ENCODE measurements at regions not wholly inside any gene's neighbourhood (a gene's known extent, or its start where the extent isn't known, plus 50 kb on each side); places are given as distances from the start of the nearest gene placed in this dataset.
"Not testable (repeated sequence)": the region's sequence is repeated elsewhere in the genome, so short reads cannot be mapped to it uniquely, and the experiment has no call there.

DNA sequence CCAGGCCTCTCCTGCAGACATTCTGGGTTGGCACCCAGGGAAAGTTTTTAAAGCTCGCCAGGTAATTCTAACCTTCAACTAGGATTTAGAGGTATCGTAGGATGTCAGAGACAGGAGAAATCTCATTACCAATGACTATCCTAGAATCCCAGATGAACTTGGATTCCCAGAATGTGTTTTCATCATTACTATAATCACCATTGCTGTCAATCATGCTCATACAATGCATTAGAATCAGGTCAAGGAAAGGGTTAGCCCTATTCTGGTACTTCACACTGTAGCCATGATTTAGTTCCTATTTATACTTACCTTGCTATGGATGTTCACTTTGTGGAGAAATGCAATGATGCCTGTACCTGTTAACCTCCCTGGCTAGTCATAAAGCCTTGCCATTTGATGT is 67.0 kb upstream of the GPR158 start:
- H3K36me3 ChIP-seq, result no peaks in the 10 kb centered on the region
- no peak overlapping the region for H3K4me2 ChIP-seq
- no peaks in the 10 kb centered on the region for H3K79me2 ChIP-seq (ENCODE audit: low read depth)
- peaks cover 5% of the 10 kb centered on the region for H3K27me3 Mint-ChIP-seq (ENCODE audit: insufficient read depth, low read depth)
- DNase-seq (ENCODE audit: low spot score), result no peak
- no peaks in the 10 kb centered on the region for H3K36me3 Mint-ChIP-seq
- H3K4me3 Mint-ChIP-seq, result no peak overlapping the region
- no peaks in the 10 kb centered on the region for H3K9me3 Mint-ChIP-seq
- H3K27me3 ChIP-seq, result no peaks in the 10 kb centered on the region
- H3K4me3 ChIP-seq, result no peak overlapping the region
- no peaks in the 10 kb centered on the region for H3K4me1 ChIP-seq
- H3K9ac ChIP-seq, result no peak overlapping the region
- TF ChIP-seq EZH2phosphoT487 (IDR thresholded peaks at IDR 0.05) (no peak), EZH2 (IDR thresholded peaks at IDR 0.05) (no peak)
- TF ChIP-seq, protein P1, sequence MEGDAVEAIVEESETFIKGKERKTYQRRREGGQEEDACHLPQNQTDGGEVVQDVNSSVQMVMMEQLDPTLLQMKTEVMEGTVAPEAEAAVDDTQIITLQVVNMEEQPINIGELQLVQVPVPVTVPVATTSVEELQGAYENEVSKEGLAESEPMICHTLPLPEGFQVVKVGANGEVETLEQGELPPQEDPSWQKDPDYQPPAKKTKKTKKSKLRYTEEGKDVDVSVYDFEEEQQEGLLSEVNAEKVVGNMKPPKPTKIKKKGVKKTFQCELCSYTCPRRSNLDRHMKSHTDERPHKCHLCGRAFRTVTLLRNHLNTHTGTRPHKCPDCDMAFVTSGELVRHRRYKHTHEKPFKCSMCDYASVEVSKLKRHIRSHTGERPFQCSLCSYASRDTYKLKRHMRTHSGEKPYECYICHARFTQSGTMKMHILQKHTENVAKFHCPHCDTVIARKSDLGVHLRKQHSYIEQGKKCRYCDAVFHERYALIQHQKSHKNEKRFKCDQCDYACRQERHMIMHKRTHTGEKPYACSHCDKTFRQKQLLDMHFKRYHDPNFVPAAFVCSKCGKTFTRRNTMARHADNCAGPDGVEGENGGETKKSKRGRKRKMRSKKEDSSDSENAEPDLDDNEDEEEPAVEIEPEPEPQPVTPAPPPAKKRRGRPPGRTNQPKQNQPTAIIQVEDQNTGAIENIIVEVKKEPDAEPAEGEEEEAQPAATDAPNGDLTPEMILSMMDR (IDR thresholded peaks at IDR 0.05), result no peak
- H3F3A ChIP-seq (ENCODE audit: low read depth), result no peaks in the 10 kb centered on the region
- H3K4me1 Mint-ChIP-seq, result peaks cover under 1% of the 10 kb centered on the region
- no peak overlapping the region for H3K27ac Mint-ChIP-seq
- no peaks in the 10 kb centered on the region for H3K9me3 ChIP-seq (ENCODE audit: low read depth)
- no peak overlapping the region for H2AFZ ChIP-seq (replicated peaks)
- H4K20me1 ChIP-seq (ENCODE audit: low read depth), result no peaks in the 10 kb centered on the region
- no peak overlapping the region for H3K27ac ChIP-seq

DNA sequence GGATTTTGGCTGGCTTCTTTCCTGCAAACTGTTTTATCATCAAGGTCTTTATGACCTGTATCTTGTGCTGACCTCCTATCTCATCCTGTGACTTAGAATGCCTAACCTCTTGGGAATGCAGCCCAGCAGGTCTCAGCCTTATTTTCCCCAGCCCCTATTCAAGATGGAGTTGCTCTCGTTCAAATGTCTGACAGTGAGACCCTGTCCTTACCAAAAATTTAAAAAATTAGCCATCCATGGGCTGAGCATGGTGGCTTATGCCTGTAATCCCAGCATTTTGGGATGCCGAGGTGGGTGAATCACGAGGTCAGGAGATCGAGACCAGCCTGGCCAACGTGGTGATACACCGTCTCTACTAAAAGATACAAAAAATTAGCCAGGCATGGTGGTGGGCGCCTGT is 64.9 kb upstream of the GPR158 start:
- not testable (repeated sequence) for H3K27ac Mint-ChIP-seq, H3K4me3 Mint-ChIP-seq

DNA sequence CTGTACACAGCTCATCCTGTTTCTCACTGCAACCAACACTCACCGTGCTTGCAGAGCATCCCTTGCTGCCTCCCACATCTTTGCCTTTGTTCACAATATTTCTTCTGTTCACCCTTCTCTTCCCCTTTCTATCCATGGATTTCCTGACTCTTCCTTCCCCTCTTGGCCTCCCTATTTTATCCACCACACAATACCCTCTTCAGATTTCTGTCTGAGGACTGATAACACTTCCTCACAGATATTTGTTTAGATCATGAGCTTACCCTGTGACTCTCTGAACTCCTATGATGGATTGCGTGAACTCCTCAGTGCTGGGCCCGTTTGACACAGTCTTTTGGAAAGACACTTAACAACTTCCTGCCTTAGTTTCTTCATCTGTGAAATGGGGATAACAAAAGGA is 62.8 kb upstream of the GPR158 start:
- H4K20me1 ChIP-seq (ENCODE audit: low read depth), result no peaks in the 10 kb centered on the region
- H3K4me1 ChIP-seq, result no peaks in the 10 kb centered on the region
- peaks cover 16% of the 10 kb centered on the region for H3K4me1 Mint-ChIP-seq
- no peaks in the 10 kb centered on the region for H3K79me2 ChIP-seq (ENCODE audit: low read depth)
- no peaks in the 10 kb centered on the region for H3K9me3 Mint-ChIP-seq
- no peak overlapping the region for H3K4me3 ChIP-seq
- TF ChIP-seq, protein P1 (IDR thresholded peaks at IDR 0.05), result no peak
- TF ChIP-seq EZH2 (IDR thresholded peaks at IDR 0.05), result no peak
- TF ChIP-seq EZH2phosphoT487 (IDR thresholded peaks at IDR 0.05), result no peak
- no peaks in the 10 kb centered on the region for H3K27me3 ChIP-seq
- no peak overlapping the region for H3K4me3 Mint-ChIP-seq
- no peaks in the 10 kb centered on the region for H3K36me3 ChIP-seq
- H3K27ac Mint-ChIP-seq, result no peak overlapping the region
- H3K9me3 ChIP-seq (ENCODE audit: low read depth), result no peaks in the 10 kb centered on the region
- H3K9ac ChIP-seq, result no peak overlapping the region
- H3K27ac ChIP-seq, result no peak overlapping the region
- peaks cover 5% of the 10 kb centered on the region for H3K27me3 Mint-ChIP-seq (ENCODE audit: insufficient read depth, low read depth)
- no peak overlapping the region for H3K4me2 ChIP-seq
- no peak for DNase-seq (ENCODE audit: low spot score)
- H3F3A ChIP-seq (ENCODE audit: low read depth), result peaks cover 11% of the 10 kb centered on the region
- no peak overlapping the region for H2AFZ ChIP-seq (replicated peaks)
- no peaks in the 10 kb centered on the region for H3K36me3 Mint-ChIP-seq

More for the DNA sequence above, 64.9 kb upstream of the GPR158 start:
- not testable (repeated sequence) for H3K79me2 ChIP-seq (ENCODE audit: low read depth); H3K27me3 Mint-ChIP-seq (ENCODE audit: insufficient read depth, low read depth); H3K36me3 ChIP-seq; DNase-seq (ENCODE audit: low spot score); H4K20me1 ChIP-seq (ENCODE audit: low read depth); H3K4me3 ChIP-seq; H3K9ac ChIP-seq; H3K27me3 ChIP-seq; H3K9me3 Mint-ChIP-seq; H3K4me1 ChIP-seq; H3K4me2 ChIP-seq; H2AFZ ChIP-seq (replicated peaks); H3K27ac ChIP-seq; H3K9me3 ChIP-seq (ENCODE audit: low read depth); H3K36me3 Mint-ChIP-seq
- peaks cover 11% of the 10 kb centered on the region for H3F3A ChIP-seq (ENCODE audit: low read depth)
- H3K4me1 Mint-ChIP-seq, result peaks cover 16% of the 10 kb centered on the region

DNA sequence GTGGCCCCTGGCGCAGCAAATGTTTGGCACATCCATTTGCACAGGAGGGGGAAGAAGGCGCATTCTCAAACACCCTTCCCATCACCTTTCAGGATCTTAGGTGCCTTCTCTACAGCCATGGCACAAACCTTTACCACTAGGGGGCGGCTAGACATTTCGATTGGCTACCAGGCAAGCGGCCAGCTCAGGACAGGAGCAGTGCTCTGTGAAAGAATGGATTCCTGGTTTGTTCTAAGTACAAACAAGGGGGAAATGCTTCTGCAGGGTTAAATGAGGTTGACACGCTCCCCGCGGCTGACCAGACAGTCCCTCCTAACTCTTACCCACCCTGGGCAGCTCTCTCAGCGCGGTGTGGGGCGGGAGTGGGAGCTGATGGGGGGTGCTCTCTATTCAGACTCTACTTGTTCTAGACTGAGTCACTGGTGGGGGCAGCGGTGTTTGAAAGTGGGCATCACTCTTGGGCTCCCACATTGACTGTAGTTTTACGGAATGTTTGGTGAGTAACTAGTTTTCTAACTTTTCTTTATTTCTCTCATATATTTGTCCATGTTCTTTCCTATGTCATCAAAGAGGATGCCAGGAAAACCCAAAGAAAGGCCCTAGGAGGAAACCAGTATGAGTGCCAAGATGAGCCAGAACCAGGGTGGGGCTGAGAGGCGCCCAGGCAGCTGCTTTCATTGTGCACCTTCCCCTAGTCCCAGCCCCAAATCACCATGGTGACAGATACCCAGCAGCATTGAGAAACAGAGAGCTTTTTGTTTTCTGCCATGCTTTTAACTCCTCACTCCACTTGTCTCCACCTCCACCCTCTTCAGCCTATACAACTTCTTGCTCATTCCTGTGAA is 61.4 kb upstream of the GPR158 start:
- Mint-ChIP-seq H3K27ac (peak overlapping the region; percentile 73), H3K36me3 (no peaks in the 10 kb centered on the region), H3K4me3 (peak overlapping the region; percentile 12), H3K4me1 (peaks cover 27% of the 10 kb centered on the region), H3K9me3 (no peaks in the 10 kb centered on the region), H3K27me3 (ENCODE audit: insufficient read depth, low read depth) (peaks cover 5% of the 10 kb centered on the region)
- Histone ChIP-seq H3K9ac (no peak overlapping the region), H3K27me3 (no peaks in the 10 kb centered on the region), H2AFZ (replicated peaks) (peak overlapping the region; percentile 93), H3K79me2 (ENCODE audit: low read depth) (no peaks in the 10 kb centered on the region), H3K4me1 (no peaks in the 10 kb centered on the region), H3K4me2 (peak overlapping the region; percentile 21), H3K36me3 (no peaks in the 10 kb centered on the region), H4K20me1 (ENCODE audit: low read depth) (no peaks in the 10 kb centered on the region), H3K9me3 (ENCODE audit: low read depth) (no peaks in the 10 kb centered on the region), H3K4me3 (no peak overlapping the region), H3K27ac (no peak overlapping the region), H3F3A (ENCODE audit: low read depth) (peaks cover 11% of the 10 kb centered on the region)
- TF ChIP-seq EZH2 (IDR thresholded peaks at IDR 0.05) (no peak), EZH2phosphoT487 (IDR thresholded peaks at IDR 0.05) (no peak)
- TF ChIP-seq, protein P1 (IDR thresholded peaks at IDR 0.05), result peak; percentile 90
- DNase-seq (ENCODE audit: low spot score), result peak; percentile 93
